H1 (cell line): ENCODE measurements at regions not wholly inside any gene's neighbourhood (a gene's known extent, or its start where the extent isn't known, plus 50 kb on each side); places are given as distances from the start of the nearest gene placed in this dataset.

Experiments
- CTCF ChIA-PET: fragments of 300-600 bp; sonication (Branson Sonifier 250); formaldehyde crosslinking; loops from one replicate; lab custom pipeline; 2021; ENCODE audit not compliant: partially characterized antibody; lab: Charles Lee
- POLR2A ChIA-PET: fragments of 300-600 bp; sonication (Branson Sonifier 250); formaldehyde crosslinking; loops from one replicate; lab custom pipeline; 2021; ENCODE audit warnings: inconsistent platforms; ENCODE audit not compliant: partially characterized antibody; lab: Charles Lee
- DNase-seq, 2 experiments: peaks; one replicate each; pipeline versions ENCODE4 v3.0.0 to v3.0.0-alpha.2; 2010 to 2022; ENCODE audit warnings: low spot score in 2 of 2, low read depth in 1 of 2, mixed read lengths in 1 of 2
- FAIRE-seq: peaks from 2 replicates; lab custom pipeline; 2011; peaks lifted over from hg19 to GRCh38; lab: Jason Lieb, UNC
- H2AFZ ChIP-seq: 2 replicates; pipeline ENCODE4 v1.8.1; 2012; ENCODE audit warnings: low read length, inconsistent platforms
- H2AK5ac ChIP-seq: 2 replicates; pipeline ENCODE4 v1.6.1; 2013; ENCODE audit warnings: low read depth, low read length
- H2BK120ac ChIP-seq: replicated peaks from 2 replicates; pipeline ENCODE3; 2013; ENCODE audit warnings: low read depth, low read length, inconsistent platforms
- H2BK12ac ChIP-seq: 2 replicates; pipeline ENCODE4 v1.6.1; 2013; ENCODE audit warnings: low read depth, low read length
- H2BK15ac ChIP-seq: 2 replicates; pipeline ENCODE4 v1.6.1; 2013; ENCODE audit warnings: low read length
- H2BK20ac ChIP-seq: 2 replicates; pipeline ENCODE4 v1.6.1; 2013; ENCODE audit warnings: low read length
- H2BK5ac ChIP-seq: 2 replicates; pipeline ENCODE4 v1.6.1; 2013; ENCODE audit warnings: low read depth, low read length
- H3K14ac ChIP-seq: 2 replicates; pipeline ENCODE4 v1.6.1; 2013; ENCODE audit warnings: inconsistent platforms; ENCODE audit not compliant: insufficient read length
- H3K18ac ChIP-seq: 2 replicates; pipeline ENCODE4 v1.6.1; 2013; ENCODE audit warnings: low read length; ENCODE audit errors: extremely low read depth
- H3K23ac ChIP-seq: 2 replicates; pipeline ENCODE4 v1.6.1; 2013; ENCODE audit warnings: inconsistent platforms; ENCODE audit not compliant: insufficient read length
- H3K23me2 ChIP-seq: 2 replicates; pipeline ENCODE4 v1.6.1; 2013; ENCODE audit warnings: low read depth, low read length
- H3K27ac ChIP-seq: 2 replicates; pipeline ENCODE4 v1.6.1; 2011; ENCODE audit warnings: low read depth, low read length, inconsistent platforms
- H3K27me3 ChIP-seq, 4 experiments: replicated peaks in 1 of 4; 1 replicate in 1 of 4; 2 replicates in 3 of 4; pipeline versions ENCODE4 v1.6.1 to v1.8.1; 2011 to 2013; ENCODE audit warnings: low read length in 3 of 4, mild to moderate bottlenecking in 3 of 4, inconsistent platforms in 2 of 4, mixed read lengths in 2 of 4, moderate library complexity in 1 of 4; ENCODE audit not compliant: control insufficient read depth in 3 of 4, insufficient read depth in 3 of 4; ENCODE audit errors: extremely low read depth in 1 of 4
- H3K36me3 ChIP-seq, 4 experiments: 2 replicates each; pipeline versions ENCODE4 v1.6.1 to v1.8.1; 2011 to 2013; ENCODE audit warnings: mild to moderate bottlenecking in 4 of 4, low read length in 3 of 4, moderate library complexity in 2 of 4, control low read depth in 1 of 4, inconsistent platforms in 1 of 4; ENCODE audit not compliant: insufficient read depth in 4 of 4, control insufficient read depth in 2 of 4
- H3K4ac ChIP-seq: replicated peaks from 2 replicates; pipeline ENCODE3; 2013; ENCODE audit warnings: low read length, low read depth, mixed read lengths, inconsistent platforms; ENCODE audit not compliant: insufficient read length
- H3K4me1 ChIP-seq, 4 experiments: replicated peaks in 1 of 4; 1 replicate in 1 of 4; 2 replicates in 3 of 4; pipeline versions ENCODE4 v1.6.1 to v1.8.1; 2011 to 2013; ENCODE audit warnings: low read length in 3 of 4, inconsistent platforms in 2 of 4, mixed read lengths in 1 of 4; ENCODE audit not compliant: insufficient read depth in 4 of 4, control insufficient read depth in 3 of 4
- H3K4me2 ChIP-seq, 2 experiments: 2 replicates each; pipeline versions ENCODE4 v1.6.1 to v1.8.1; 2011 to 2013; ENCODE audit warnings: low read depth in 2 of 2, low read length in 2 of 2, control low read depth in 1 of 2, inconsistent platforms in 1 of 2, mild to moderate bottlenecking in 1 of 2; ENCODE audit not compliant: insufficient read depth in 1 of 2
- H3K4me3 ChIP-seq, 4 experiments: fragments of 200-600, 300-600 bp in 1 of 4; sonication (generic), shearing (Covaris generic), sonication (Bioruptor Twin) in 1 of 4; 2 replicates each; pipeline versions ENCODE4 v1.5.1 to v1.8.1; 2011 to 2016; ENCODE audit warnings: low read length in 4 of 4, low read depth in 3 of 4, control low read depth in 2 of 4, inconsistent platforms in 2 of 4, mild to moderate bottlenecking in 2 of 4, mixed read lengths in 1 of 4, moderate library complexity in 1 of 4; ENCODE audit not compliant: insufficient read depth in 2 of 4; ENCODE audit errors: extremely low read depth in 1 of 4
- H3K56ac ChIP-seq: replicated peaks from 2 replicates; pipeline ENCODE3; 2013; ENCODE audit warnings: low read depth, mild to moderate bottlenecking, mixed read lengths, low read length, inconsistent platforms; ENCODE audit not compliant: insufficient read length
- H3K79me1 ChIP-seq: 2 replicates; pipeline ENCODE4 v1.6.1; 2013; ENCODE audit warnings: low read depth, low read length, control low read depth
- H3K79me2 ChIP-seq, 2 experiments: 2 replicates each; pipeline versions ENCODE4 v1.6.1 to v1.8.1; 2012 to 2013; ENCODE audit warnings: low read length in 2 of 2, mild to moderate bottlenecking in 2 of 2, inconsistent platforms in 1 of 2; ENCODE audit not compliant: insufficient read depth in 2 of 2, control insufficient read depth in 1 of 2
- H3K9ac ChIP-seq, 4 experiments: replicated peaks in 1 of 4; 1 replicate in 1 of 4; 2 replicates in 3 of 4; pipeline versions ENCODE4 v1.6.1 to v1.8.1; 2011 to 2013; ENCODE audit warnings: low read depth in 3 of 4, low read length in 3 of 4, control low read depth in 2 of 4, mild to moderate bottlenecking in 2 of 4, moderate library complexity in 2 of 4, inconsistent platforms in 1 of 4; ENCODE audit errors: extremely low read depth in 1 of 4
- H3K9me3 ChIP-seq, 2 experiments: 2 replicates each; pipeline versions ENCODE4 v1.6.1 to v1.8.1; 2012 to 2013; ENCODE audit warnings: mild to moderate bottlenecking in 2 of 2, moderate library complexity in 2 of 2, control low read depth in 1 of 2, inconsistent platforms in 1 of 2, low read depth in 1 of 2, low read length in 1 of 2, mixed read lengths in 1 of 2; ENCODE audit not compliant: insufficient read depth in 2 of 2
- H4K20me1 ChIP-seq, 2 experiments: replicated peaks in 1 of 2; 2 replicates each; pipeline versions ENCODE3 to v1.8.1; 2011 to 2013; ENCODE audit warnings: inconsistent platforms in 2 of 2, low read length in 2 of 2, mild to moderate bottlenecking in 1 of 2; ENCODE audit not compliant: insufficient read depth in 2 of 2, control insufficient read depth in 1 of 2
- H4K5ac ChIP-seq: 2 replicates; pipeline ENCODE4 v1.6.1; 2013; ENCODE audit warnings: low read length, low read depth, mixed read lengths, inconsistent platforms; ENCODE audit not compliant: insufficient read length
- H4K8ac ChIP-seq: 2 replicates; pipeline ENCODE4 v1.8.0; 2013; ENCODE audit warnings: mild to moderate bottlenecking, moderate library complexity, low read length, inconsistent platforms; ENCODE audit not compliant: insufficient read depth; ENCODE audit errors: extremely low read depth
- H4K91ac ChIP-seq: replicated peaks from 2 replicates; pipeline ENCODE3; 2013; ENCODE audit warnings: low read length, mixed read lengths, inconsistent platforms; ENCODE audit not compliant: insufficient read length
- WGBS, 2 experiments: shearing (Covaris generic) in 1 of 2; methylation state at CpG; one replicate each; pipeline versions ENCODE4 v1.1.6 to v1.1.7; 2013 to 2015; ENCODE audit warnings: low lambda C conversion rate in 2 of 2, mixed read lengths in 2 of 2, inconsistent platforms in 1 of 2, low coverage in 1 of 2, missing lambda C conversion rate in 1 of 2; ENCODE audit not compliant: insufficient replicate concordance in 2 of 2, insufficient coverage in 1 of 2, insufficient read length in 1 of 2; ENCODE audit errors: extremely low coverage in 1 of 2, missing lambda C conversion rate in 1 of 2; 5-methylcytosine and 5-hydroxymethylcytosine counted together
- TF ChIP-seq, protein P1 (sequence below): fragments of 300-600 bp; sonication (generic); IDR thresholded peaks from 2 replicates; pipeline ENCODE4 v1.7.1; 2012; ENCODE audit warnings: low read length, moderate library complexity, mild to moderate bottlenecking, inconsistent platforms; ENCODE audit not compliant: insufficient replicate concordance

DNA sequence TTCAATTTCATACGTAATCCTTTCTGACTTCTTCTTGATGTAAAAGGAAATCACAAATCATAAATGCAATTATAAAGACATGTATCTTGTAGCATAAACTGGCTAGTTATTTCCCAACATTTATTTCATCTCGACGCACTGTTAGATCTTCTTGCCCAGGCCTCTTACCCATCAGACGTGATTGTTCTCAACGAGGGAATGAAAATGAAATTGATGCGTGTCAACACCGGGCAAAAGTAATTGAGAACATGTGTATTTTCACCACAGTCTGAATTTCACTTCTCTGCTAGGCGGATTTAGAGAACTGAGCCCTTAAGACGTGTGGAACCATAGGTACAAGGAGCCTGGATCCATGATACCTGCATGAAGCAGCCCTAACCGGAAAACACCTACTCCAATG is 519.7 kb downstream of the KCNT2 start:
- WGBS, 2 experiments, result 95 to 100% methylated on average over 1 to 10 of the region's 10 CpGs
- no peak for FAIRE-seq
- TF ChIP-seq, protein P1, sequence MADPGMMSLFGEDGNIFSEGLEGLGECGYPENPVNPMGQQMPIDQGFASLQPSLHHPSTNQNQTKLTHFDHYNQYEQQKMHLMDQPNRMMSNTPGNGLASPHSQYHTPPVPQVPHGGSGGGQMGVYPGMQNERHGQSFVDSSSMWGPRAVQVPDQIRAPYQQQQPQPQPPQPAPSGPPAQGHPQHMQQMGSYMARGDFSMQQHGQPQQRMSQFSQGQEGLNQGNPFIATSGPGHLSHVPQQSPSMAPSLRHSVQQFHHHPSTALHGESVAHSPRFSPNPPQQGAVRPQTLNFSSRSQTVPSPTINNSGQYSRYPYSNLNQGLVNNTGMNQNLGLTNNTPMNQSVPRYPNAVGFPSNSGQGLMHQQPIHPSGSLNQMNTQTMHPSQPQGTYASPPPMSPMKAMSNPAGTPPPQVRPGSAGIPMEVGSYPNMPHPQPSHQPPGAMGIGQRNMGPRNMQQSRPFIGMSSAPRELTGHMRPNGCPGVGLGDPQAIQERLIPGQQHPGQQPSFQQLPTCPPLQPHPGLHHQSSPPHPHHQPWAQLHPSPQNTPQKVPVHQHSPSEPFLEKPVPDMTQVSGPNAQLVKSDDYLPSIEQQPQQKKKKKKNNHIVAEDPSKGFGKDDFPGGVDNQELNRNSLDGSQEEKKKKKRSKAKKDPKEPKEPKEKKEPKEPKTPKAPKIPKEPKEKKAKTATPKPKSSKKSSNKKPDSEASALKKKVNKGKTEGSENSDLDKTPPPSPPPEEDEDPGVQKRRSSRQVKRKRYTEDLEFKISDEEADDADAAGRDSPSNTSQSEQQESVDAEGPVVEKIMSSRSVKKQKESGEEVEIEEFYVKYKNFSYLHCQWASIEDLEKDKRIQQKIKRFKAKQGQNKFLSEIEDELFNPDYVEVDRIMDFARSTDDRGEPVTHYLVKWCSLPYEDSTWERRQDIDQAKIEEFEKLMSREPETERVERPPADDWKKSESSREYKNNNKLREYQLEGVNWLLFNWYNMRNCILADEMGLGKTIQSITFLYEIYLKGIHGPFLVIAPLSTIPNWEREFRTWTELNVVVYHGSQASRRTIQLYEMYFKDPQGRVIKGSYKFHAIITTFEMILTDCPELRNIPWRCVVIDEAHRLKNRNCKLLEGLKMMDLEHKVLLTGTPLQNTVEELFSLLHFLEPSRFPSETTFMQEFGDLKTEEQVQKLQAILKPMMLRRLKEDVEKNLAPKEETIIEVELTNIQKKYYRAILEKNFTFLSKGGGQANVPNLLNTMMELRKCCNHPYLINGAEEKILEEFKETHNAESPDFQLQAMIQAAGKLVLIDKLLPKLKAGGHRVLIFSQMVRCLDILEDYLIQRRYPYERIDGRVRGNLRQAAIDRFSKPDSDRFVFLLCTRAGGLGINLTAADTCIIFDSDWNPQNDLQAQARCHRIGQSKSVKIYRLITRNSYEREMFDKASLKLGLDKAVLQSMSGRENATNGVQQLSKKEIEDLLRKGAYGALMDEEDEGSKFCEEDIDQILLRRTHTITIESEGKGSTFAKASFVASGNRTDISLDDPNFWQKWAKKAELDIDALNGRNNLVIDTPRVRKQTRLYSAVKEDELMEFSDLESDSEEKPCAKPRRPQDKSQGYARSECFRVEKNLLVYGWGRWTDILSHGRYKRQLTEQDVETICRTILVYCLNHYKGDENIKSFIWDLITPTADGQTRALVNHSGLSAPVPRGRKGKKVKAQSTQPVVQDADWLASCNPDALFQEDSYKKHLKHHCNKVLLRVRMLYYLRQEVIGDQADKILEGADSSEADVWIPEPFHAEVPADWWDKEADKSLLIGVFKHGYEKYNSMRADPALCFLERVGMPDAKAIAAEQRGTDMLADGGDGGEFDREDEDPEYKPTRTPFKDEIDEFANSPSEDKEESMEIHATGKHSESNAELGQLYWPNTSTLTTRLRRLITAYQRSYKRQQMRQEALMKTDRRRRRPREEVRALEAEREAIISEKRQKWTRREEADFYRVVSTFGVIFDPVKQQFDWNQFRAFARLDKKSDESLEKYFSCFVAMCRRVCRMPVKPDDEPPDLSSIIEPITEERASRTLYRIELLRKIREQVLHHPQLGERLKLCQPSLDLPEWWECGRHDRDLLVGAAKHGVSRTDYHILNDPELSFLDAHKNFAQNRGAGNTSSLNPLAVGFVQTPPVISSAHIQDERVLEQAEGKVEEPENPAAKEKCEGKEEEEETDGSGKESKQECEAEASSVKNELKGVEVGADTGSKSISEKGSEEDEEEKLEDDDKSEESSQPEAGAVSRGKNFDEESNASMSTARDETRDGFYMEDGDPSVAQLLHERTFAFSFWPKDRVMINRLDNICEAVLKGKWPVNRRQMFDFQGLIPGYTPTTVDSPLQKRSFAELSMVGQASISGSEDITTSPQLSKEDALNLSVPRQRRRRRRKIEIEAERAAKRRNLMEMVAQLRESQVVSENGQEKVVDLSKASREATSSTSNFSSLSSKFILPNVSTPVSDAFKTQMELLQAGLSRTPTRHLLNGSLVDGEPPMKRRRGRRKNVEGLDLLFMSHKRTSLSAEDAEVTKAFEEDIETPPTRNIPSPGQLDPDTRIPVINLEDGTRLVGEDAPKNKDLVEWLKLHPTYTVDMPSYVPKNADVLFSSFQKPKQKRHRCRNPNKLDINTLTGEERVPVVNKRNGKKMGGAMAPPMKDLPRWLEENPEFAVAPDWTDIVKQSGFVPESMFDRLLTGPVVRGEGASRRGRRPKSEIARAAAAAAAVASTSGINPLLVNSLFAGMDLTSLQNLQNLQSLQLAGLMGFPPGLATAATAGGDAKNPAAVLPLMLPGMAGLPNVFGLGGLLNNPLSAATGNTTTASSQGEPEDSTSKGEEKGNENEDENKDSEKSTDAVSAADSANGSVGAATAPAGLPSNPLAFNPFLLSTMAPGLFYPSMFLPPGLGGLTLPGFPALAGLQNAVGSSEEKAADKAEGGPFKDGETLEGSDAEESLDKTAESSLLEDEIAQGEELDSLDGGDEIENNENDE, result no peak

More for the DNA sequence above, 519.7 kb downstream of the KCNT2 start:
- POLR2A ChIA-PET, result no interaction called here
- Histone ChIP-seq H2BK5ac (no peak overlapping the region), H3K23me2 (no peaks in the 10 kb centered on the region), H3K79me2 (no peaks in the 10 kb centered on the region), H2BK120ac (no peak overlapping the region), H2AFZ (no peak overlapping the region), H4K5ac (no peak overlapping the region), H3K36me3 (no peaks in the 10 kb centered on the region), H2BK15ac (no peak overlapping the region), H3K4me1 (no peaks in the 10 kb centered on the region), H3K4me3 (no peak overlapping the region), H4K8ac (no peak overlapping the region), H3K18ac (no peak overlapping the region), H3K4me2 (no peak overlapping the region), H3K14ac (no peak overlapping the region), H3K79me1 (no peaks in the 10 kb centered on the region), H3K9ac (no peak overlapping the region), H3K4ac (no peak overlapping the region), H2BK12ac (no peak overlapping the region), H4K91ac (no peak overlapping the region), H4K20me1 (no peaks in the 10 kb centered on the region), H3K56ac (no peak overlapping the region), H2BK20ac (no peak overlapping the region), H3K23ac (no peak overlapping the region), H3K27ac (no peak overlapping the region), H3K27me3 (no peaks in the 10 kb centered on the region), H2AK5ac (no peak overlapping the region), H3K9me3 (no peaks in the 10 kb centered on the region)
- CTCF ChIA-PET, result interaction anchor here (1.3 kb wide), 1 partner anchor 9 kb away, joined by 3 read pairs; no protein-coding TSS in a partner anchor
- DNase-seq, result no peak
